ENCODE measurements at regions not wholly inside any gene's neighbourhood (a gene's known extent, or its start where the extent isn't known, plus 50 kb on each side); places are given as distances from the start of the nearest gene placed in this dataset.
"Not testable (repeated sequence)": the region's sequence is repeated elsewhere in the genome, so short reads cannot be mapped to it uniquely, and the experiment has no call there.

DNA sequence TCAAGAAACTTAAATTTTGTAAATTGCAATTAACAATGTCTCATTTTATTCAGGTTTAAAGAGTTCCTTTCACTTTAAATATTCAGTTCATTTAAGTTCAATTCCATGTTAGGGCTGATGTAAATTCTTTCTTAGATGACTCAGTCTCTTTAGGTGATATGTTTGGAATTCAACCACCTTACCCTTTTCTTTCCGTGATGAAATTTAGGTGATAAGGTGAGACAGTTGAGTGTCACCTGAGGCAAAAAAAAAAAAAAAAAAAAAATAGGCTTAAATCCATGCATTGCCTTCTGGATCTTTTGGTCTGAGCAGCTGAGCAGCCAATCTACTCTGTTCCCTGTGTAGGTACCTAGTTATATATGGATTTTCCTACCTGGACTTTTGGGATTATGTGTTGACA, 299.5 kb downstream of the DAD1 start:
- no peaks in the 10 kb centered on the region for H3K36me3 ChIP-seq
- TF ChIP-seq, protein P1, sequence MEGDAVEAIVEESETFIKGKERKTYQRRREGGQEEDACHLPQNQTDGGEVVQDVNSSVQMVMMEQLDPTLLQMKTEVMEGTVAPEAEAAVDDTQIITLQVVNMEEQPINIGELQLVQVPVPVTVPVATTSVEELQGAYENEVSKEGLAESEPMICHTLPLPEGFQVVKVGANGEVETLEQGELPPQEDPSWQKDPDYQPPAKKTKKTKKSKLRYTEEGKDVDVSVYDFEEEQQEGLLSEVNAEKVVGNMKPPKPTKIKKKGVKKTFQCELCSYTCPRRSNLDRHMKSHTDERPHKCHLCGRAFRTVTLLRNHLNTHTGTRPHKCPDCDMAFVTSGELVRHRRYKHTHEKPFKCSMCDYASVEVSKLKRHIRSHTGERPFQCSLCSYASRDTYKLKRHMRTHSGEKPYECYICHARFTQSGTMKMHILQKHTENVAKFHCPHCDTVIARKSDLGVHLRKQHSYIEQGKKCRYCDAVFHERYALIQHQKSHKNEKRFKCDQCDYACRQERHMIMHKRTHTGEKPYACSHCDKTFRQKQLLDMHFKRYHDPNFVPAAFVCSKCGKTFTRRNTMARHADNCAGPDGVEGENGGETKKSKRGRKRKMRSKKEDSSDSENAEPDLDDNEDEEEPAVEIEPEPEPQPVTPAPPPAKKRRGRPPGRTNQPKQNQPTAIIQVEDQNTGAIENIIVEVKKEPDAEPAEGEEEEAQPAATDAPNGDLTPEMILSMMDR (IDR thresholded peaks at IDR 0.05; ENCODE audit: low read depth, low read length) = no peak
- H3K9me3 ChIP-seq (ENCODE audit: severe bottlenecking) = no peaks in the 10 kb centered on the region
- no peak overlapping the region for H3K4me3 ChIP-seq (ENCODE audit: low read depth, low read length)
- no peak overlapping the region for H3K27ac ChIP-seq
- no peak for DNase-seq
- H3K27me3 ChIP-seq (ENCODE audit: insufficient read depth, low read depth, severe bottlenecking) = peaks cover 53% of the 10 kb centered on the region

GRCh38 chr14:22285991-22286390, 303.0 kb downstream of the DAD1 start:
- H3K36me3 ChIP-seq = no peaks in the 10 kb centered on the region
- no peak for DNase-seq
- no peak overlapping the region for H3K27ac ChIP-seq
- TF ChIP-seq, protein P1 (IDR thresholded peaks at IDR 0.05; ENCODE audit: low read depth, low read length) = no peak
- peaks cover 57% of the 10 kb centered on the region for H3K27me3 ChIP-seq (ENCODE audit: insufficient read depth, low read depth, severe bottlenecking)
- no peaks in the 10 kb centered on the region for H3K9me3 ChIP-seq (ENCODE audit: severe bottlenecking)
- no peak overlapping the region for H3K4me3 ChIP-seq (ENCODE audit: low read depth, low read length)

- Histone ChIP-seq H3K27ac (no peak overlapping the region), H3K27me3 (ENCODE audit: insufficient read depth, low read depth, severe bottlenecking) (peaks cover 75% of the 10 kb centered on the region), H3K36me3 (no peaks in the 10 kb centered on the region), H3K4me3 (ENCODE audit: low read depth, low read length) (no peak overlapping the region), H3K9me3 (ENCODE audit: severe bottlenecking) (no peaks in the 10 kb centered on the region)
- TF ChIP-seq, protein P1 (IDR thresholded peaks at IDR 0.05; ENCODE audit: low read depth, low read length) = no peak
- DNase-seq = no peak
Observed at GRCh38 chr14:22282949-22283348, 306.1 kb downstream of the DAD1 start.

DNA sequence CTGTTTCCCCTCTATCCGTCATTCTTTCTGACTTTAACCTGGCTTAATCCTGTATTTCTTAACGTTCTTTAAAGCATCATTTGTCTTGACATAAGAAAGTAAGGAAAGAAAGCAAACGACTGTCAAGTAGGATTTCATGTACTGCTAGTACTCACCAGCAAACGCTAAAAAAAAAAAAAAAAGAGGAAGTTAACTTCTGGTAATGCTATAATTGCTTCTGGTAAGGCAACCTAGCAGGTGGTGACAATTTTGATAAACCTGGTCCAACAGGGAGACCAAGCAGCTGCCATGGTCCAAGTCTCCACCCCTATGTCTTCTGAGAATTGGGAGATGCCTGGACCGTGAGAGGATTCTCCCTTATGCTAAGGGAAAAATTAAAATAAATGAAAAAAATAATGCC, 306.6 kb downstream of the DAD1 start:
- TF ChIP-seq, protein P1 (IDR thresholded peaks at IDR 0.05; ENCODE audit: low read depth, low read length) = no peak
- Histone ChIP-seq H3K4me3 (ENCODE audit: low read depth, low read length) (no peak overlapping the region), H3K27ac (no peak overlapping the region), H3K36me3 (no peaks in the 10 kb centered on the region), H3K27me3 (ENCODE audit: insufficient read depth, low read depth, severe bottlenecking) (peaks cover 75% of the 10 kb centered on the region), H3K9me3 (ENCODE audit: severe bottlenecking) (no peaks in the 10 kb centered on the region)
- DNase-seq = no peak

GRCh38 chr14:22281447-22281874, 307.6 kb downstream of the DAD1 start:
- DNase-seq; H3K4me3 ChIP-seq (ENCODE audit: low read depth, low read length); H3K27ac ChIP-seq; H3K9me3 ChIP-seq (ENCODE audit: severe bottlenecking); H3K36me3 ChIP-seq: not testable (repeated sequence)
- peaks cover 80% of the 10 kb centered on the region for H3K27me3 ChIP-seq (ENCODE audit: insufficient read depth, low read depth, severe bottlenecking)

DNA sequence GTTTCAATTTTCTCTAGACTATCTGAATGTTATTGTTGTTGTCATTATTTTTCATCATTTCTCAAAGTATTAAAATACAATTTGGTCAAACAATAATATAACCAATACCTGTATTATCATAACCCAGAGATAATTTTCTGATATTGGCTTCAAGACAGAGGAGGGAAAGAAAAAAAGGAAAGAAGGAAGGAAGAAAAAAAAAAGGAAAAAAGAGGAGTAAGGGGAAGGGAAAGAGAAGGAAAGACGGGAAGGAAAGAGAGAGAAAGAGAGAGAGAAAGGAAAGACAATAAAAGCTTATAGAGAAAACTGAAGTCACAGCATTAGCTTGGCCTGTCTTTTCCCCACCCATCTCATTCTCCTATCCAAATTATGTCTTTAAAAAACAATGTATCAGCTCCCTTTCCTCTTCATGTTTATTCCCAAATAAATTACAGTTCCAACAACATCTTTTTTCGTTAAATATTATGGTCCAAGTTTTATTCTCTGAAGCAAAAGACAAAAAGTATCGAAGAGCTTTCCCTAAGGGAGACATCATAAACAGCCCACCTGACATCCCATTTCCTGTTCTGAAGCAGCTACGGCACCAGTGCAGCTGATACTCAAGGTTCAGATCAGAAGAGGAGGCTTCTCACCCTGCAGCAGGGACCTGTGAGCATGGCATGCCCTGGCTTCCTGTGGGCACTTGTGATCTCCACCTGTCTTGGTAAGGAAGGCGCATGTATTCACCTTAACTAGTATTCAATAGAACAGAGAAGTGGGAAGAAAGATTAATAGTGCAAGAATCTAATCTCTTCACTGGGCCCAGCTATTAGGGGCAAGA, 308.3 kb downstream of the DAD1 start:
- no peak for DNase-seq
- no peaks in the 10 kb centered on the region for H3K9me3 ChIP-seq (ENCODE audit: severe bottlenecking)
- H3K27ac ChIP-seq = no peak overlapping the region
- H3K4me3 ChIP-seq (ENCODE audit: low read depth, low read length) = no peak overlapping the region
- peaks cover 82% of the 10 kb centered on the region for H3K27me3 ChIP-seq (ENCODE audit: insufficient read depth, low read depth, severe bottlenecking)
- H3K36me3 ChIP-seq = no peaks in the 10 kb centered on the region
- TF ChIP-seq, protein P1 (IDR thresholded peaks at IDR 0.05; ENCODE audit: low read depth, low read length) = no peak
